Cerebellar cortex (tissue), 1 donor: ENCODE measurements at regions not wholly inside any gene's neighbourhood (a gene's known extent, or its start where the extent isn't known, plus 50 kb on each side); places are given as distances from the start of the nearest gene placed in this dataset.

Experiments used
- DNase-seq: peaks from one replicate; pipeline ENCODE4 v3.0.0-alpha.2; 2015; ENCODE audit warnings: low spot score

DNA sequence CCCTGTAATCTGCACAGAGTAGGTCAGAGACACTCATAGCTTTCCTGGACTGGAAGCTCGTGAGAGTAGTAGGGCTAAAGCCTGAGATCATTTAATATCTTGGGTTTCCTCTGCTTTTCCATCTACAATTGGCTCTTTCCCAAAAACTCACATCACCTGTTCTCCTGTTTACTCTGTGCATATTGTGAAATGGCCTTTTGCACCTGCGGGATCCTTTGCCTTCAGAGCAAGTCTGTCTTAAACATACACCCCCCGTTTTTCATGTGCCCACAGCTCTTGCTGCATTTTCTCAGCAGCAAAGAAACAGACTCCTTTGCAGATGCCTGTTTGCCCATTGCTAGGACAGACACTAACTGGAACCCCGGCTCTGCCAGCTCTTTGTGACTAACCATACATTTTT, 608.3 kb upstream of the PCDH10 start:
- DNase-seq = no peak

- DNase-seq = no peak
Observed at GRCh38 chr4:132542228-132542627, 606.9 kb upstream of the PCDH10 start.

DNA sequence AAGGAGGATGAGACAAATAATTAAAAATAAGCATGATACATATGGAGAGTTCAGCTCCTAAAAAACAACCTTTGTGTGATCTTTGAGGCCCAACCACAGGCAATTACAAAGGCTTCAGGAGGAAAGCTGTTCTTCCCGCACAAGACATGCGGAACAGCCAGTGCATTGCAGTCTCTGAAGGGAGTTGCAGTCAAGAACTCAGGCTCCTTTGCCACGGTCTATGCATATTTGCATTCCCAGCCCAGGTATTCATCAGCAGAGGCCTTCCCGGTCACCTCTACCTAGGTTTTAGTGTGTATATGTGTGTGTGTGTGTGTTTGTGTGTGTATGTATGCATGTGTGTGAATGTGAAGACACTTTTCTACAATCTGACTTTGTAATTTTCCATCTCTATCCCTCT, 600.6 kb upstream of the PCDH10 start:
- no peak for DNase-seq

- no peak for DNase-seq
Observed at GRCh38 chr4:132556316-132556715, 592.8 kb upstream of the PCDH10 start.

DNA sequence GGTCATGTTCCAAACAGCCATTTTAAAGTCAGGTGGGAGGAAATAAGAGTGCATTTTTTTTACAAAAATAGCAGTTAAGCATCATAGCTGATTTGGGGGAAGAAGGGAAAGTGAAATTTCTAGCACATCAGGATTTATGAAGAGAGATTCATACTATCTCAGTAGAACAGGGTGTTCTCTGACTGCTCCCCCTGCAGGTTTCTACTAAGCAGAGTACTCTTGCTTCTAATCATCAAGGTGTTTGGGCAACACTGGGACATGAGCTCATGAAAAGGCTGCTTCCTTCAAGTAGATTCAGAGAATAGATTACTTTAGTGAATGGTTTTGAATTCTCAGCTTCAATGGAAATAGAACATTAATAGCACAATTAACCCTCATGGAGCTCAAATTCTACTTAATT, 591.4 kb upstream of the PCDH10 start:
- DNase-seq = peak; percentile 7

DNA sequence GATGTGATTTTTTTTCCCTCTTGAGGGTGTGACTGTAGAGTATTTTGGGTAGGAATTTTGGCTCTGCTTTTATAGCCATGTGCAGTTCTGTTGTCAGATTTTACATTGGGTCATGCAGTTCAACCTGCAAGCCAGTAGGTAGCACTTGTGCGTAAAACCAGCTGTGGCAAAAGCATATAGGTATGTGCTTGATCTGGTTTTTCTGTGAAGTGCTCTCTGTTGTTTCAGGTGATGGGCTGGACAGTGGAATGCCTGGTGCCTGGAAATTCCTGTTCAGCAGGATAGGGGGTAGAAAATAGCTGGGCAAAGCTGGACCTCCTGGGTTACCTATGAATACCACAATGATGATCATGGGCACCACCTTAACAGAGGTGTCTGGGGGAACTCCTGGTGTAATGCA, 584.2 kb upstream of the PCDH10 start:
- peak; percentile 5 for DNase-seq

GRCh38 chr4:132565542-132565941, 583.6 kb upstream of the PCDH10 start:
- no peak for DNase-seq

DNA sequence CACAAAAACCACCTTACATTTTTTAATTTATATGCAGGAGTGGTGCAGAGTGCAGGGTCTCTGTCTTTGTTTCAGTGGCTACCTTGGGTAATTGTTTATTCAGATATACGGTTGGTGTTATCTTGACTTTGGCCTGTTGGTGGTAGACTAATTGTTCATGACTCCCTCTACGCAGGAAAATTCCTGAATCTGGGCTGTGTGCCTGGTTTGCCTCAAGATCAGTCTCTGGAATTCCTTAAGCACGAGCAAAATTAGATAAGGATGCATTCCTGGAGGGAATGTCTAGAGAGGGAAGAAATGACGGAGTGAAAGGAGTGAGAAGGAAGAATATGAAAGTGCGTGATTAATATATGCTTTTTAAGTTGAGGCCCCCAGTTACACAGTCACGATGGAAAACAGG, 576.9 kb upstream of the PCDH10 start:
- no peak for DNase-seq

- DNase-seq = no peak
Observed at GRCh38 chr4:132587626-132588025, 561.5 kb upstream of the PCDH10 start.

DNA sequence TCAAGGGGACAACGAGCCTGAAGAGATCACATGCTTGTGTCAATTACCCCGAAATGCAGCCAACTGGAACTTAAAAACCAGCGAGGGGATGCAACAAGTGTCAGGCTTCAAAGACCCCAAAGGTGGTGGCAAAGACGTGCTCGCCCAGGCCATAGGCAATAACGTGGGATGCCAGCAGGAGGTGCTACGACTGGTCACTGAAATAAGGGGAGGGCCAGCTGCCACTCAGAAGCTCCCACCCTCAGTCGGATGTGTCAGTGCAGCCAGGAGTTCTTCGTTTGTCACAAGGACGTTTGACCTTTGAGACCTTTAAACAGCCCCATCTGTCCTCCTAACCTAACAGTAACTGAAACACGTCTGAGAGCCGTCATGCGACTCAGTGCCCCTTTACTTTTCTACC, 556.8 kb upstream of the PCDH10 start:
- DNase-seq = no peak

DNA sequence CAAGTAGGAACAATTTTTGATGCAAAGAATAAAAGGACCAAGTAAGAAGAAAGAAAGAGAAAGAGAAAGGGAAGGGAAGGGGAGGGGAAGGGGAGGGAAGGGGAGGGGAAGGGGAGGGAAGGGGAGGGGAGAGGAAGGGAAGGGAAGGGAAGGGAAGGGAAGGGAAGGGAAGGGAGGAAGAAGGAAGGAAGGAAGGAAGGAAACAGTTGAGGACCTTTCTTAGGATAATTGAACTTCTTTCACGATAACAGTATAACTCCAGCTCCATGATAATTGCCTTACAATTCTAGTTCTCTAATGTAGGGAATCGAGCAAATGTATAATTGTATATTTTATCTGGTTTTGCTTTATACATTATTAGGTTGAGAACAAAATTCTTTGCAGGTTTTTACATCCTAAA, 556.2 kb upstream of the PCDH10 start:
- DNase-seq = no peak

GRCh38 chr4:132593717-132594400, 555.2 kb upstream of the PCDH10 start:
- no peak for DNase-seq

DNA sequence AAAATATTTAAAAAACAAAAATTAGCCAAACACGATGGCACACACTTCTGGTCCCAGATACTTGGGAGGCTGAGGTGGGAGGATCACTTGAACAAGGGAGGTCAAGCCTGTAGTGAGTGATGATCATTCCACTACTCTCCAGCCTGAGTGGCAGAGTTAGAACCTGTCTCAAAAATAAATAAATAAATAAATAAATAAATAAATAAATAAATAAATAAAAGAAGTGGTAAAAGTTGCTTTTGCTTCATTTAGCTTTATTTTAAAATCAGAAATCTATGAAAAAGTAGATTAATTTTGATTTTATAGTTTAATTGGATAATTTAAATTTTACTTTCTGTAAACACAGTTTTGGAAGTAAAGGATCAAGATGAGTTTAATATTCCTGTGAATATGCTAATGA, 552.9 kb upstream of the PCDH10 start:
- DNase-seq = no peak

DNA sequence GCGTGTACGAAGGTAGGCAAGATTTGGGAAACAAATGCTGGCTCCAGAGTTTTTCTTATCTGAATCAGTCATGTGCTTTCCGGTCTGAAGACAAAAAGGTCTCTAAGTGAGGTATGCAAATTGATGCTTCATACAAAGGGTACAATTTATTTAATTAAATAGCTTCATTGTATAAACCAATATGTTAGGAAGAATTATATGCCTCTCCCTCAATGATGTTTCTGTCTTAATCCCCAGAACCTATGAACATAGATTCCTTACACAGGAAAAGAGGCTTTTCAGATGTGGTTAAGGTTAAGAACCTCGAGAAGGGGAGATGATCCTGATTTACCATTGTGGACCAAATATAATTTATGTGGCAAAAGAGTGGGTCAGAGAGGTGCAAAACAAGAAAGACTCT, 543.5 kb upstream of the PCDH10 start:
- no peak for DNase-seq

GRCh38 chr4:132614682-132615081, 534.4 kb upstream of the PCDH10 start:
- DNase-seq = no peak

DNA sequence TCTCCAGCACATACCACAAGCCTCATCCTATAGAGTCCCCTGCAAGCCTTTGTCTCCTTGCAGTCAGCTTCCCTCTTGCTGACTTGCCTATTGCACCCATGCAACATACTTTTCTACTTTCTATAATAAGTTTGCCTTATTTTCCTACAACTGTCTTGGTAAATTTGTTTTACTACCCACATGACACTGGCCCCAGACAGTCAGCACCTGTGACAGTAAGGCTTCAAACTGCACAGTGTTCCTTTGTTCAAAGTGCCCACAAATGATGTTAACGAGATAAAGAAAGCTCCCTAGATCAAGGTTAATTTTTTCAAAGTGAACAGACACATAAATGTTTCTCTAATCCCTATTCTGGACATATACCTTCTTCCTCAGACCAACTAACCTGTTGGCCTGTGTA, 529.1 kb upstream of the PCDH10 start:
- no peak for DNase-seq

- peak; percentile 37 for DNase-seq
Observed at GRCh38 chr4:132642016-132642817, 506.9 kb upstream of the PCDH10 start.

DNA sequence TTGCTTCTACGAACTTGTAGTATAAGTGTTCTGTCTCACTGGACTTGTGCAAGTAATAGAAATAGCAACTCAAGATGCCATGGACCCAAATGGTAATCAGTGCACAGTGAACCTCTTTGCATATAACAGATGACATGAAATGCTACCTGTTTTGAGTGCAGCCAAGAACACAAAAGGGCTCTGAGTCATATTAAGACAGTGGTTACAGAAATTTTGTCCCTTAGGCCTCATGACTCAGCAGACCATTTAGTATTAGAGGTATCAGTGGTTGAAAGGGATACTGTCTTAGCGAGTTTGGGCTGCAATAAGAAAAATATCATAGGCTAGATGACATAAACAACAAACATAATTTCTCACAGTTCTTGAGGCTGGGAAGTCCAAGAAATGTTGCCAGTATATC, 502.9 kb upstream of the PCDH10 start:
- DNase-seq = no peak

DNA sequence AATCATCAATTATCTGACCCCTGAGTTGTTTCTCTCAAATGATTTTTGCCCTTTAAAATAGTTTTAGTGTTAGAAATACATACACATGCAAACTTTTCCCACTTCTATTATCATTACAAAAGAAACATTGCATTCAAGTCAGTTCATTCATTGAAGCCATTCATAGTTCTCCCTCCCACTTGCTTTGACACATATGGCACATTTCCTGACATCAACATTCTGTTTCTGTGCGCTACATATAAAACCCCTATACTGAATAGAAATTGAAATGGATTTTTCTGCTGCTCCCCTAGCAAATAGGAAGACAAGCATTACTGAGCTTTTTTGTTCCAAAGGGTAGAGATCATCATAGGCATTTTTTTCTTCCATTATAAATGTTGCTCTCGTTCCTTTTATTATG, 497.9 kb upstream of the PCDH10 start:
- no peak for DNase-seq

DNA sequence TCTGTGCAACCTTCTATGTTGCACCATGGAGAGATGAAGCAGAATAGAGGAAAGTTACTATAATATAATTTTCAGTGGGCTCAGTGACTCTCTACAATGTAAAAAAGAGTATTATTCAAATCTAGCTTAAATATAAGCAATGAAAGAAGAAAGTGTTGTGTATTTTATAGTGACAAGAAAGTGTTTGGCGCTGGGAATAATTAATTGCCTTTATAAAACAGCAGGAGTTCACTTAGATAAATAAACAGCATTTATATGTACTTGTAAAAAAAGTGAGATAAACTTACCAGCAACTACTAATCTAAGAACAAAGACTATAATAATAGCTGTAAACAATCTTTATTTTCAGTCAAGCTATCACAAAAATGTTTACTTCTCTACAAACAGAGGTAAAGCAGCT, 488.9 kb upstream of the PCDH10 start:
- no peak for DNase-seq

GRCh38 chr4:132662456-132662855, 486.6 kb upstream of the PCDH10 start:
- peak; percentile 7 for DNase-seq

DNA sequence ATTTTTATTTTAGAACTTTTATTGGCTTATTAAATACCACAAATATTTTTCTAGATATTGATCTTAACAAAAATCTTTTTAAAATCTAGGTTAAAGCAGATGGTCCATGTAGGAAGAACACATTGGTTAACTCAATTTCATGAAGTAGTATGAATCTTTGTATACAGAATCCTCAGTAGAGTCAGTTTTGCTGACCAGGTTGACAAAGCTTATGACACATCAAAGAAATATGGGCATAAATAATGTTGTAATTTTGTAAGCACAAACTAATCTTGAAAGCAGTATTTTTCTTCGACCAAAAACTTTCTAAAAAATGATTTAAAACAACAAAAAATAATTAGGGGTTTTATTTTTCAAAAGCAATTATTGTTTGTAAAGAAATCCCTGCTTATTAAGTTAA, 479.3 kb upstream of the PCDH10 start:
- DNase-seq = no peak

DNA sequence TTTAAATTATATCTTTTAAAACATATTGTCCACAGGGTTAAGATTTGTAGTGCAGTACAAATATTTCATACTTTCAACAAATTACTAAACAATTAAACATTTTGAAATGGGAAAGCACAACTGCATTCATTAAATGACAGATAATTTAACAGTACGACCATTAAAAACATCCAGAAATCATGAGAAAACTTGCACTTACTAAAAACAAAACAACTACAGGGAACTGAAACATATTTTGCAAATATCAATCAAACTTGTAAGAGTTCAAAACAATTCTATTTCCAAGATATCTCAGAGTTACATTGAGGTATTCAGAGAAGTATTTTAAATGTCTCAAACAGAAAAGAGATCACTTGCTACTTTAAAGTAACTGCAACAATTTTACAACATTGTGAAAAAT, 478.5 kb upstream of the PCDH10 start:
- DNase-seq = no peak

GRCh38 chr4:132683957-132684356, 465.1 kb upstream of the PCDH10 start:
- no peak for DNase-seq
